HS-27A (cell line): ENCODE measurements at regions not wholly inside any gene's neighbourhood (a gene's known extent, or its start where the extent isn't known, plus 50 kb on each side); places are given as distances from the start of the nearest gene placed in this dataset.

Source experiments
- DNase-seq: peaks from one replicate; pipeline ENCODE4 v3.0.0-alpha.2; 2012; ENCODE audit warnings: low read depth, missing footprints

DNA sequence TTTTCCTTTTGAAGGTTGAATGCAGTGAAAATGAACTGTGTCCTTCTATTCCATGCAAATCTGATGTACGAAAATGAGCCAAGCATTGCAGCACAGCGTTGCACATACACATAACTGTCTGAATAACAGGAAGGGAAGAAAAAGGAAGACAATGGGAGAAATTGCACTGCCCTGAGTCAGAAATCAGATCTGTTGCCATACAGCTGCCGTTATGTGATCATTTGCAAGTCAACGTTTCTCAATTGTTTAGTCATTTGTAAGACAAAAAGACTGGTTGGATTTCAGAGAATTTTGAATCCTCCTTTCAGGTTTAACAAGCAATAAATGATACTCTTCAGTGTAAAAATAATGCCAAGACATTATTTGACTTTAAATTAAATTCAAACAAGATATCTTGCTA lies 284.1 kb downstream of the DSEL start:
- no peak for DNase-seq

- no peak for DNase-seq
These were observed 293.6 kb downstream of the DSEL start for GRCh38 chr18:67222887-67223286.

DNA sequence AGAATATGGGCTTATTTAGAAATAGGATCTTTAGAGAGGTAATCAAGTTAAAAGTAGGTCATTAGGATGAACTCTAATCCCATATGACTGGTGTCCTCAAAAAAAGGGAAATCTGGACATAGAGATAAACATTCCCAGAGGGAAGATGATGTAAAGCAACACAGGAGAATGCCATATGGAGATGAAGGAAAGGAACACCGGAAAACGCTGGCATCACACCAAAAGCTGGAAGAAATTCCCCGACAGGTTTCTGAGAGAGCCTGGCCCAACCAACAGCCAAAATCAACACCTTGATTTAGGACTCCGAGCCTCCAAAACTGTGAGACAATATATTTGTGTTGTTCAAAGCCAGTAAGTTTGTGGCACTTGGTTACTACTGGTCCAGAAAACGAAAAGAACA lies 296.7 kb downstream of the DSEL start:
- DNase-seq, result no peak

GRCh38 chr18:67218556-67218955 lies 298.0 kb downstream of the DSEL start:
- no peak for DNase-seq

DNA sequence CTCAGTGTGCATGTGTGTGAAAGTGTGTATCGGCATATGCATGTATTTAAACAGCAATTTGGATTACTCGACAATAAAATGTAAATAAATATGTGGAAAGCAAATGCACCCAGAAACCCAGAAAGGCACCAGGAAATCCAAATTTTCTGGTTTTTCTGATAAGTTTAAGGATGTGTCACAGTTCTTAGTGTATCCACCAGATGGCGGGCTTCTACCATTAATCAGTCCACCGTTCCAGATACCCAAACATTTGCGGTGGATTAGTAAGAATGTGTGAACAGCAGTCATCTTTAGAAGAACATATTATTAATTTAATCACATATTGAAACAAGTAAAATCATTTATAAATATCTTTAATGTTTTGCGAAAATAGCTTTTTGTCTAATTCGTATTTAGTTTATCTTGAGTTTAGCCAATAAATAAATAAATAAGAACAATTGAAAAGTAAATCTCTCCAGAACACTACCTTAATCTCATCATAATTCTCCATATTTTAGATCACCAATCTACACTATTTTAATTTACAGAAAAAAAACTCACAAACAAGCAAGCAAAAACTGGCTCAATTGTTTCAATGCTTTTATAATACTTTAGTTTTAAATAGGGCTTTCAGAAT lies 298.9 kb downstream of the DSEL start:
- DNase-seq, result no peak

DNA sequence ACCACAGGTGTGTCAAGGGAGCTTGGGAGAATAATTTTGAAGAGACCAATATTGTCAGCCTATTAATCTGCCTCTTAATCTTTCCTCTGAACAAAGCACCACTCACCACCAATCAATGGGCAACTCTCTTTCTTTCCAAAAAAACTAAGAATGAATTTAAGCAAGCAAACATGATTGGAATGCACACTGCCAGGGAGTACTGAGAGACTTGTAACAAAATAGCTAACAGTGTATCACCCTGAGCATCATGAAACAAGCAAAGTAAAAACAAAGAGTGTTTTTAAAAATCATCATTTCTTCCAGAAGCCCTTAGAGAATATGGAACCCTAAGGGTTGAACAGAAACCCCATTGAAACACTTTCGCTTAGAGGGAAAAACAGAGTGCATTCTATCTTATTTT lies 299.7 kb downstream of the DSEL start:
- DNase-seq, result no peak

DNA sequence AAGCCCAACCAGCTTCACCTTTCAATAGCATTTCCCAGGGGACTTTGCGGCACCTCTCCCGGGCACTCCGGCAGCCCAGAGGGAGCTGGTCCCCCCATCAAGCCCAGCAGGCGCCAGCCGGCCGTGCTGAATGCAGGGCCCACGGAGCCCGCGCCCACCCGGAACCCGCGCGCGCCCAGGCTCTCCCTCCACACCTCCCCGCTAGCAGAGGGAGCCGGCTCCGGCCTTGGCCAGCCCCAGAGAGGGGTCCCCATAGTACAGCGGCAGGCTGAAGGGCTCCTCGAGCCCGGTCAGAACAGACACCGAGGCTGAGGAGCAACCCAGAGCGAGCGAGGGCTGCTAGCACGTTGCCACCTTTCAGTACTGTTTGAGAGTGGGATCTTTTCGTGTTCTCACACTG lies 300.8 kb downstream of the DSEL start:
- DNase-seq, result no peak

- no peak for DNase-seq
These were observed 304.9 kb downstream of the DSEL start for GRCh38 chr18:67211646-67212045.

DNA sequence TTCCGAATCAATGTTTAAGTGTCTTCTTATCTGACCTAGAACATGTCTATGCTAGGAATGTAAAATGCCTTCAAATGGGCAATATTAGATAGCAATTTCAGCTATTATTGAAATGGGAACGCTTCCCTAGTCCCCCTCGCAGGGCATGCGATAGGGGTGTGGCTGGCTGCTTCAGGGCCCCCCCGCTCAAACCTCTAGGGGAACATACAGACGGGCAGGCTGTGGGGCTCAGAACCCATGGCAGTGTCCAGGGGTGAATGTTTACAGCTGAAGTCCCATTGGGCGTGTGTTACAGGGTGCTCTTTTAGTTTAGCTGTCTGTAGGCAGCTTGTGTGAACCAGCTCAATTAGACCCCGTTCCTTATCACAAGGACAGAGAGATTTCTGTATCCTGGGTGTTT lies 315.9 kb downstream of the DSEL start:
- no peak for DNase-seq

DNA sequence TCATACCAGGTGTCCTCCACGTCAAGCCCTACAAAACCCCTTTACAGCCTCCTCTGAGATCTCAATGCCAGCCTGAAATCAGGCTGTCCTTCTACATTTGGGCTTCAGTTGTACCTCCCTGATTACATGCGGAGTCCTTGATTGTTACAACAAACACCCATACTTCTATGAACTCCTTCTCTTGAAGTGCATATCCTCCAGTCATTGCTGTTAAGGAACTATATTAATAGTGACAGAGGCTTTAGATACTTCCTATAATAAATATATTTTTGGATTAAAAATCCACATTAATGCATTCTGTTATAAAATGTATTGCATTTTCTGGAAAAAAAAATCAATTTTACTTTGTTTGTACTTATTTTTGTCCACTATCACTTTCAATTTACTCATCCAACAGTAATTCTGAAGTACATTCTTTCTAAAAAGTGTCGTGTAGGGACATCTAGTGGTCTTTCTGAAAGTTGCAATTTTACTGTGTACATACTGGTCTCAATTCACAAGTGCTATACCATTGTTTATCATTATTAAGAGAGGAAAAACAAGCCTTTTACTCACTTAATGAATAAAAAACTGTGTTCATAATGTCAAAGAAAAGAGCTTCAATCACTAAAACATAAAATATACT lies 316.4 kb downstream of the DSEL start:
- DNase-seq, result no peak

DNA sequence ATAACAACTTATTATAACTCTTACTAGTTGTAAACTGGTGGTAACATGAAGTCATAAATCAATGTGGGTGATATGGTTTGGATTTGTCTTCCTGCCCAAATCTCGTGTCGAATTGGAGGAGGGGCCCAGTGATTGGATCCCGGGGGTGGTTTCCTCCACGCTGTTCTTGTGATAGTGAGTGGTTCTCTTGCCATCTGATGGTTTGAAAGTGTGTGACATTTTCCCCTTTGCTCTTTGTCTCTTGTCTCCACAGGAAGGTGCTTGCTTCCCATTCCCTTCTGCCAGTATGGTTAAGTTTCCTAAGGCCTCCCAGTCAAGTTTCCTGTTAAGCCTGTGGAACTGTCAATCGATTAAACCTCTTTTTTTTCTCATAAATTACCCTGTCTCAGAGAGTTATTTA lies 321.6 kb downstream of the DSEL start:
- DNase-seq, result no peak

GRCh38 chr18:67192535-67192934 lies 324.0 kb downstream of the DSEL start:
- no peak for DNase-seq

DNA sequence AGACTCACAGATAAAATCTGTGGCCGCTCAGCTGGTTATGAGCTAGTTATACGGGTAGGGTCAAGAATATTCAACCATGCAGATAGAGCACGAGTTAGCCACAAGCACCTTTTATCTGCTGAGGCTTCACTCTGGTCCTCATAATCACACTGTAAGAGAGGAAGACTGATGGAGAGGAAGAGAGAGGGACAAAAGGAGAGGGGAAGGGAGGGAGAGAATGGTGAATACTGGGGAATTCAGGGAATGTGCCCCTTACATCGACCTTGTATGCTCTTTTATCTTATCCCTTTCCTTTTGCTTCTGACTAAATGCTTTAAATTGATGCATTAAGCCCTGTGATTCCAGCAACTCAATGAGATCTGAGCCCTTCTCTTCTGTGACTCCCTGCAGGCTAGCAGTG lies 333.1 kb downstream of the DSEL start:
- no peak for DNase-seq

DNA sequence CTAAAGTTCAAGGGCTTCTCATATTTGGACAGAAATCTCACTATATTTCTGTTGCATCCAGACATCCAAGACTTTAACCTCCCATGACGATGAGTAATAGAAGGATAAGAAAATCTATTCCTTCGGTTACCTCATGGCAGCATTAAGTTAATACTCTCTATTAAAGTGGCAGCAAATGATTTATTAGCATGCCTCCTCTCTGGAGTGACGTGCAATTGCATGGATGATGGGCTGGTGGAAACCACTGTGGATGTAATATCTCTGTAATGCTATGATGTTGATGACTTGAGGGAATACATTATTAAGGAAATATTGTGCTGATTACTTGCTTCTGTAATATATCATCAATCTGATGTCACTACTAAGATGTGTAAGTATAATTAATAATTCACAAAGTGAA lies 336.8 kb downstream of the DSEL start:
- no peak for DNase-seq

- no peak for DNase-seq
These were observed 356.9 kb downstream of the DSEL start for GRCh38 chr18:67159662-67160061.

GRCh38 chr18:67154979-67155378 lies 361.5 kb downstream of the DSEL start:
- no peak for DNase-seq

DNA sequence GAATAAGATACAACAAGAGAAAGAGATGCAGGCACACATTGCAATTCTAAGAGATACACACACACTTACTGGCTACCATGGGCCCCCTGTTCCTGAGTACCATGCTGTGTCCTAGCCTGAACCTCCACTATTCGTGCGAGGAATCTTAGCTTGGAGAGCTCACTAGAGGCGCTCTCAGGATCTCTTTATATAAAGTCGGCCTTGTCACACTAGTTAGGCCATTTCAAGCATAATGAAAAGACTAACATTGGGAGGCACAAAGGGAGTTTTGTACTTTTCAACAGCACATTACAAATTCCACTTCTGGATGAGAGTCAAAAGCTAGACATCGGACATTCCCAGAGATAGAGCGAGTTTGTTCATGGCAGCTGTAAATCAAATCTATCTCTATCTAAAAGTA lies 365.2 kb downstream of the DSEL start:
- DNase-seq, result no peak

DNA sequence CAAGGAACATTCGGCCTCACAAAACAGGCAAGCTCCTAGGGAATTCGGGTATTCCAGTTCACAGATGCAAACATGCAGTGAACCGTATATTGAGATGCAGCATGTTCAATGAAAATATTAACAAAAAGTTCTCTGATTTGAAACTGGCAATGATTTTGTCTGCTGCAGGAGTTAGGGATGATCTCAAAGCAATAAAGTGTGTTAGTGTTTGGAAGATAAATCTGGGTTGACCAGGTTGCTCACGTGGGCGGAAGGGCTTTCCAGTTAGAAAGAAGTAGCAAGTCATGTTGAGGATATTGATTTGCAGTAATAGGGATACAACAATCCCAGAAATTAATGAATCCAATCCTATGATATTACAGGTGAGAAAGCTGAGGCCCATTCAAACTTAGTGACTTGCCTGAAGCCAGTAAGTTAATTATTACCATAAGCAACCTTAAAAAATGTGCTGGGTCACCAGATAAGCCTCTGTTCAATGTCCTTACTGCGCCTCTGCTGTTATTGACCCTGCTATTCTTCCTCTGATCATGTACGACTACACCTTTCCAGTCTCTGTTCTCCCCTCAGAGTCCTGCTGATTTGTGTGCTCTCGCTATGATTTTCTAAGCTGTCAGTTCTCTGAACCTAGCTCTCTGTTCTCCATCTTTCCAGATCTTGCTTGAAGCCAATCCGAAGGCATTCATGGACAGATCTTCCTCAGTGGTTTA lies 370.8 kb downstream of the DSEL start:
- DNase-seq, result no peak

- no peak for DNase-seq
These were observed 372.2 kb downstream of the DSEL start for GRCh38 chr18:67144329-67144728.

DNA sequence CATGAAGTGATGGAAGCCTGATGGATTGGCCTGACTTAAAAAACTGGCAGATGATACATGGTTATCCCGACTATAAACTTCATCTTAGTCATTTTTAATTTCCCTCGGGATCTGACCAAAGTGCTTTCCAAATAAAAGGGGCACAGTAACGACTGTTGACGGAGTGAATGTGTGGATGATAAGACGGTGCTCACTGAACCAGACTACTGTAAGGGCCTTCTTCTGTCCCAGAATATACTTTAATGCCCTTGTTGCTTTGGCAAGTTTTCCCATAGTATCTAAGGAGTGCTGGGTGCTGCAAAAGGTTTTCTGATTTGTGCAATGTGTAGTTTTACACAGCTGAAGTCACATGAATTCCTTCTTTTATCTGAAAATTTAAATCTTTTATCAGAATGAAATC lies 373.5 kb downstream of the DSEL start:
- DNase-seq, result no peak

GRCh38 chr18:67142604-67143003 lies 373.9 kb downstream of the DSEL start:
- DNase-seq, result no peak

DNA sequence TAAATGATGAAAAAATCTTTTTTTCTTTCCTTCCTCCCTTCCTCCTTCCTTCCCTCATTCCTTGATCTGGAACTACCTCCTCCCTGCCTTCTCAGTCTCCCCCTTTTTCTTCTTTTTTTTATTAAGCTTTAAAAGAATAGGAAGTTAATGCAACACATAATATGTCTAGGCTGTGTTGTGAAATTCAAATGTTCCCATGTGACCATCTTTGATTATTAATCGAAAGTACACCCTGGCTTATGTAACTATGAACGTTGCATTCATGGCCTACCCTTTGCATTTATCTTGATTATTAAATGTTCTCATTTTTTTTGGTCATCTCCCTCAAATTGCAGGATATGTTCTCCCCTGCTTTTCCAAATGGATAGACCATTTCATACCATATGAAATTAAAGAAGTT lies 376.0 kb downstream of the DSEL start:
- no peak for DNase-seq

DNA sequence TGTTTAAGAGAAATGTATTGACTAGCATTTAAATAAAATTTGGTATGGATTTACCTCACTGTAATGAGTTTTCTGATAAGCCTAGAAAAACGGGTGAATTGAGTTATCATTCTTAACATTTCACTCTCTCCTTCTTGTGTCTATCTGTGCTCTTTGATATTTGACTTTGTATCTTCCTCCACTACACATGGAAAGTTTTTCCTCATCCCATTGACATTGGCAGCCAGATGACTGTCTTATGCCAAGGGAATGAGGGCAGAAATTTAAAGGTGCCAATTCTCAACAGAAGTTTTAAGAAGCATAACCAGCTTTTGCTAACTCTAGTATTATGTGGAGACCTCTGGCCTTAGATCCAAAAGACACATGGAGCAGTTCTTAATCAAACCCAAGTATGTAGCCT lies 376.6 kb downstream of the DSEL start:
- no peak for DNase-seq

GRCh38 chr18:67135981-67136380 lies 380.5 kb downstream of the DSEL start:
- no peak for DNase-seq
